Liver (tissue), 8 donors: ENCODE measurements at regions not wholly inside any gene's neighbourhood (a gene's known extent, or its start where the extent isn't known, plus 50 kb on each side); places are given as distances from the start of the nearest gene placed in this dataset.

ENCODE experiments used
- DNase-seq: peaks from one replicate; pipeline ENCODE4 v3.0.0-alpha.2; 2017; ENCODE audit warnings: low spot score
- H3K27ac ChIP-seq, 2 donors: one replicate each; pipeline ENCODE4 v1.7.0; 2013; ENCODE audit warnings: inconsistent platforms in 2 of 2, low read length in 2 of 2, control low read depth in 1 of 2, low read depth in 1 of 2, mild to moderate bottlenecking in 1 of 2
- H3K27me3 ChIP-seq, 4 donors: one replicate each; pipeline versions ENCODE4 v1.6.1 to v1.7.0; 2013; ENCODE audit warnings: low read length in 3 of 4, inconsistent platforms in 1 of 4, mild to moderate bottlenecking in 1 of 4, moderate library complexity in 1 of 4; ENCODE audit not compliant: control insufficient read depth in 4 of 4, insufficient read depth in 4 of 4
- H3K36me3 ChIP-seq, 4 donors: one replicate each; pipeline versions ENCODE4 v1.6.1 to v1.7.0; 2013; ENCODE audit warnings: low read length in 3 of 4, mild to moderate bottlenecking in 3 of 4, low read depth in 1 of 4, moderate library complexity in 1 of 4; ENCODE audit not compliant: control insufficient read depth in 4 of 4, insufficient read depth in 3 of 4
- H3K4me1 ChIP-seq, 4 donors: one replicate each; pipeline versions ENCODE4 v1.6.1 to v1.7.0; 2013; ENCODE audit warnings: low read length in 3 of 4, mild to moderate bottlenecking in 3 of 4, moderate library complexity in 1 of 4; ENCODE audit not compliant: control insufficient read depth in 4 of 4, insufficient read depth in 4 of 4
- H3K4me3 ChIP-seq, 3 donors: one replicate each; pipeline versions ENCODE4 v1.6.1 to v1.7.0; 2013; ENCODE audit warnings: low read length in 3 of 3, control low read depth in 1 of 3, low read depth in 1 of 3, mild to moderate bottlenecking in 1 of 3
- H3K9ac ChIP-seq, 2 donors: one replicate each; pipeline ENCODE4 v1.7.0; 2013; ENCODE audit warnings: low read length in 2 of 2, mild to moderate bottlenecking in 2 of 2, moderate library complexity in 2 of 2, control low read depth in 1 of 2, low read depth in 1 of 2
- H3K9me3 ChIP-seq, 4 donors: one replicate each; pipeline versions ENCODE4 v1.6.1 to v1.7.0; 2013; ENCODE audit warnings: low read length in 3 of 4; ENCODE audit not compliant: control insufficient read depth in 4 of 4
- ATF3 ChIP-seq: IDR thresholded peaks from 2 replicates; pipeline ENCODE4 v1.6.1; 2016; ENCODE audit warnings: antibody characterized with exemption
- EGR1 ChIP-seq, 2 donors: IDR thresholded peaks; 2 replicates each; pipeline ENCODE4 v1.6.1; 2016 to 2018; ENCODE audit warnings: antibody characterized with exemption in 2 of 2, low read depth in 2 of 2
- FOXA1 ChIP-seq: IDR thresholded peaks from 2 replicates; pipeline ENCODE4 v1.6.1; 2016; ENCODE audit warnings: antibody characterized with exemption
- FOXA2 ChIP-seq: IDR thresholded peaks from 2 replicates; pipeline ENCODE4 v1.6.1; 2016; ENCODE audit warnings: antibody characterized with exemption
- GABPA ChIP-seq, 2 donors: IDR thresholded peaks in 1 of 2; conservative IDR thresholded peaks in 1 of 2; 2 replicates each; pipeline ENCODE4 v1.6.1; 2016; ENCODE audit warnings: antibody characterized with exemption in 2 of 2, mild to moderate bottlenecking in 1 of 2, moderate library complexity in 1 of 2
- HNF4G ChIP-seq: IDR thresholded peaks from 2 replicates; pipeline ENCODE4 v1.6.1; 2016; ENCODE audit warnings: antibody characterized with exemption
- JUND ChIP-seq, 2 donors: IDR thresholded peaks; 2 replicates each; pipeline ENCODE4 v1.6.1; 2016; ENCODE audit warnings: antibody characterized with exemption in 2 of 2
- NR2F2 ChIP-seq: IDR thresholded peaks from 2 replicates; pipeline ENCODE4 v1.6.1; 2016; ENCODE audit warnings: antibody characterized with exemption
- RAD21 ChIP-seq, 2 donors: IDR thresholded peaks; 2 replicates each; pipeline ENCODE4 v1.6.1; 2016; ENCODE audit warnings: antibody characterized with exemption in 2 of 2, mild to moderate bottlenecking in 2 of 2
- REST ChIP-seq: IDR thresholded peaks from 2 replicates; pipeline ENCODE4 v1.6.1; 2016; ENCODE audit warnings: antibody characterized with exemption, mild to moderate bottlenecking
- RXRA ChIP-seq, 2 donors: IDR thresholded peaks; 2 replicates each; pipeline ENCODE4 v1.6.1; 2017 to 2018; ENCODE audit warnings: antibody characterized with exemption in 2 of 2, mild to moderate bottlenecking in 1 of 2
- SP1 ChIP-seq: IDR thresholded peaks from 2 replicates; pipeline ENCODE4 v1.6.1; 2018; ENCODE audit warnings: antibody characterized with exemption, mild to moderate bottlenecking
- TAF1 ChIP-seq: conservative IDR thresholded peaks from 2 replicates; pipeline ENCODE4 v1.6.1; 2016; ENCODE audit warnings: antibody characterized with exemption, mild to moderate bottlenecking
- YY1 ChIP-seq: IDR thresholded peaks from 2 replicates; pipeline ENCODE4 v1.6.1; 2016; ENCODE audit warnings: antibody characterized with exemption, mild to moderate bottlenecking
- WGBS: extraction: QIAGEN DNeasy Blood & Tissue Kit; methylation state at CpG from one replicate; pipeline ENCODE4 v1.1.7; 2013; 5-methylcytosine and 5-hydroxymethylcytosine counted together
- TF ChIP-seq, protein P1 (sequence below): IDR thresholded peaks from 2 replicates; pipeline ENCODE4 v1.6.1; 2016; ENCODE audit warnings: antibody characterized with exemption
- TF ChIP-seq, protein P2 (sequence below): IDR thresholded peaks from 2 replicates; pipeline ENCODE4 v1.6.1; 2016; ENCODE audit warnings: antibody characterized with exemption
- TF ChIP-seq, protein P3 (sequence below): fragments of 150-350 bp; IDR thresholded peaks from 2 replicates; pipeline ENCODE4 v1.5.1; 2017; ENCODE audit warnings: improper control_type of control experiment, low read depth, low read length; ENCODE audit not compliant: missing input control
- donor health status: healthy.
- donor health status: healthy.
- donor health status: healthy.
- donor health status: healthy.
- donor health status: healthy.

- H3K4me3 ChIP-seq, result no peak overlapping the region
- no peak overlapping the region for H3K9ac ChIP-seq
- H3K36me3 ChIP-seq, result peaks cover 0 to 3% (median under 1%) of the 10 kb centered on the region in 4 donors
- H3K4me1 ChIP-seq, result peaks cover 0 to 9% (median 3%) of the 10 kb centered on the region in 4 donors
- H3K9me3 ChIP-seq, result no peaks in the 10 kb centered on the region
- WGBS, result 39% methylated on average over 1 of the region's 1 CpG
- no peaks in the 10 kb centered on the region for H3K27me3 ChIP-seq
- no peak for DNase-seq
- H3K27ac ChIP-seq, result no peak overlapping the region
- TF ChIP-seq JUND (IDR thresholded peaks at IDR 0.05) (no peak), TAF1 (no peak), ATF3 (no peak), EGR1 (IDR thresholded peaks at IDR 0.05; ENCODE audit: low read depth in 2 of 2) (no peak), FOXA1 (no peak), RAD21 (IDR thresholded peaks at IDR 0.05) (no peak), FOXA2 (no peak), SP1 (no peak), NR2F2 (no peak), REST (no peak)
- TF ChIP-seq, protein P1, sequence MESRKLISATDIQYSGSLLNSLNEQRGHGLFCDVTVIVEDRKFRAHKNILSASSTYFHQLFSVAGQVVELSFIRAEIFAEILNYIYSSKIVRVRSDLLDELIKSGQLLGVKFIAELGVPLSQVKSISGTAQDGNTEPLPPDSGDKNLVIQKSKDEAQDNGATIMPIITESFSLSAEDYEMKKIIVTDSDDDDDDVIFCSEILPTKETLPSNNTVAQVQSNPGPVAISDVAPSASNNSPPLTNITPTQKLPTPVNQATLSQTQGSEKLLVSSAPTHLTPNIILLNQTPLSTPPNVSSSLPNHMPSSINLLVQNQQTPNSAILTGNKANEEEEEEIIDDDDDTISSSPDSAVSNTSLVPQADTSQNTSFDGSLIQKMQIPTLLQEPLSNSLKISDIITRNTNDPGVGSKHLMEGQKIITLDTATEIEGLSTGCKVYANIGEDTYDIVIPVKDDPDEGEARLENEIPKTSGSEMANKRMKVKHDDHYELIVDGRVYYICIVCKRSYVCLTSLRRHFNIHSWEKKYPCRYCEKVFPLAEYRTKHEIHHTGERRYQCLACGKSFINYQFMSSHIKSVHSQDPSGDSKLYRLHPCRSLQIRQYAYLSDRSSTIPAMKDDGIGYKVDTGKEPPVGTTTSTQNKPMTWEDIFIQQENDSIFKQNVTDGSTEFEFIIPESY, result no peak
- TF ChIP-seq, protein P2, sequence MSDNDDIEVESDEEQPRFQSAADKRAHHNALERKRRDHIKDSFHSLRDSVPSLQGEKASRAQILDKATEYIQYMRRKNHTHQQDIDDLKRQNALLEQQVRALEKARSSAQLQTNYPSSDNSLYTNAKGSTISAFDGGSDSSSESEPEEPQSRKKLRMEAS, result no peak
- TF ChIP-seq, protein P3, sequence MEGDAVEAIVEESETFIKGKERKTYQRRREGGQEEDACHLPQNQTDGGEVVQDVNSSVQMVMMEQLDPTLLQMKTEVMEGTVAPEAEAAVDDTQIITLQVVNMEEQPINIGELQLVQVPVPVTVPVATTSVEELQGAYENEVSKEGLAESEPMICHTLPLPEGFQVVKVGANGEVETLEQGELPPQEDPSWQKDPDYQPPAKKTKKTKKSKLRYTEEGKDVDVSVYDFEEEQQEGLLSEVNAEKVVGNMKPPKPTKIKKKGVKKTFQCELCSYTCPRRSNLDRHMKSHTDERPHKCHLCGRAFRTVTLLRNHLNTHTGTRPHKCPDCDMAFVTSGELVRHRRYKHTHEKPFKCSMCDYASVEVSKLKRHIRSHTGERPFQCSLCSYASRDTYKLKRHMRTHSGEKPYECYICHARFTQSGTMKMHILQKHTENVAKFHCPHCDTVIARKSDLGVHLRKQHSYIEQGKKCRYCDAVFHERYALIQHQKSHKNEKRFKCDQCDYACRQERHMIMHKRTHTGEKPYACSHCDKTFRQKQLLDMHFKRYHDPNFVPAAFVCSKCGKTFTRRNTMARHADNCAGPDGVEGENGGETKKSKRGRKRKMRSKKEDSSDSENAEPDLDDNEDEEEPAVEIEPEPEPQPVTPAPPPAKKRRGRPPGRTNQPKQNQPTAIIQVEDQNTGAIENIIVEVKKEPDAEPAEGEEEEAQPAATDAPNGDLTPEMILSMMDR, result no peak
These were observed 206.6 kb downstream of the PALM2AKAP2 start for GRCh38 chr9:109986521-109986991.

- 93% methylated on average over 3 of the region's 3 CpGs for WGBS
- Histone ChIP-seq H3K27ac (no peak overlapping the region), H3K27me3 (no peaks in the 10 kb centered on the region), H3K4me1 (peaks cover 0 to 9% (median 3%) of the 10 kb centered on the region in 4 donors), H3K9ac (no peak overlapping the region), H3K36me3 (peaks cover 0 to 3% (median under 1%) of the 10 kb centered on the region in 4 donors), H3K9me3 (no peaks in the 10 kb centered on the region), H3K4me3 (no peak overlapping the region)
- no peak for DNase-seq
- no peak for TF ChIP-seq JUND (IDR thresholded peaks at IDR 0.05)
- TF ChIP-seq FOXA1, result no peak
- no peak for TF ChIP-seq HNF4G
- TF ChIP-seq GABPA (IDR thresholded peaks at IDR 0.05 in 1 of 2, conservative IDR thresholded peaks at IDR 0.05 in 1 of 2), result no peak
- TF ChIP-seq, protein P2, result no peak
- TF ChIP-seq, protein P1, result no peak
- TF ChIP-seq RAD21 (IDR thresholded peaks at IDR 0.05), result no peak
- no peak for TF ChIP-seq REST
- no peak for TF ChIP-seq YY1
- no peak for TF ChIP-seq ATF3
- TF ChIP-seq SP1, result no peak
- TF ChIP-seq NR2F2, result no peak
- TF ChIP-seq FOXA2, result no peak
- no peak for TF ChIP-seq RXRA (IDR thresholded peaks at IDR 0.05)
These were observed 209.3 kb downstream of the PALM2AKAP2 start for GRCh38 chr9:109989296-109989695.
